Fibroblast of lung (primary cell): ENCODE measurements at regions not wholly inside any gene's neighbourhood (a gene's known extent, or its start where the extent isn't known, plus 50 kb on each side); places are given as distances from the start of the nearest gene placed in this dataset.

Source experiments
- DNase-seq, 2 donors: peaks; one replicate each; pipeline versions ENCODE4 v3.0.0 to v3.0.0-alpha.2; 2010; ENCODE audit warnings: low read depth in 2 of 2
- H2AFZ ChIP-seq: 2 replicates; pipeline ENCODE4 v1.5.1; 2012; ENCODE audit warnings: low read length, control low read depth, inconsistent platforms
- H3K27ac ChIP-seq: 2 replicates; pipeline ENCODE4 v1.5.1; 2011; ENCODE audit warnings: low read length, control low read depth; ENCODE audit not compliant: insufficient read depth
- H3K27me3 ChIP-seq: 2 replicates; pipeline ENCODE4 v1.5.1; 2011; ENCODE audit warnings: mild to moderate bottlenecking, low read length; ENCODE audit not compliant: control insufficient read depth, insufficient read depth
- H3K36me3 ChIP-seq: 2 replicates; pipeline ENCODE4 v1.5.1; 2011; ENCODE audit warnings: low read length; ENCODE audit not compliant: control insufficient read depth, insufficient read depth
- H3K4me1 ChIP-seq: 2 replicates; pipeline ENCODE4 v1.5.1; 2011; ENCODE audit warnings: low read length; ENCODE audit not compliant: control insufficient read depth, insufficient read depth; ENCODE audit errors: extremely low read depth
- H3K4me2 ChIP-seq: 2 replicates; pipeline ENCODE4 v1.5.1; 2011; ENCODE audit warnings: low read length, control low read depth; ENCODE audit not compliant: insufficient read depth; ENCODE audit errors: extremely low read depth
- H3K4me3 ChIP-seq, 4 experiments: fragments of 200-600 bp in 1 of 4; sonication (generic) in 1 of 4; replicated peaks in 1 of 4; 2 replicates each; pipeline ENCODE4 v1.5.1; 2011 to 2016; ENCODE audit warnings: low read length in 4 of 4, low read depth in 3 of 4, mild to moderate bottlenecking in 3 of 4, control low read depth in 2 of 4, inconsistent platforms in 1 of 4, mixed read lengths in 1 of 4; ENCODE audit not compliant: insufficient read depth in 1 of 4; ENCODE audit errors: control extremely low read depth in 1 of 4
- H3K79me2 ChIP-seq: 2 replicates; pipeline ENCODE4 v1.5.1; 2012; ENCODE audit warnings: mild to moderate bottlenecking, low read length, inconsistent platforms; ENCODE audit not compliant: control insufficient read depth, insufficient read depth
- H3K9ac ChIP-seq: 2 replicates; pipeline ENCODE4 v1.5.1; 2011; ENCODE audit warnings: mild to moderate bottlenecking, low read length, control low read depth; ENCODE audit not compliant: insufficient read depth
- H3K9me3 ChIP-seq: 2 replicates; pipeline ENCODE4 v1.5.1; 2012; ENCODE audit warnings: low read depth, low read length; ENCODE audit not compliant: control insufficient read depth, insufficient read depth
- H4K20me1 ChIP-seq: 2 replicates; pipeline ENCODE4 v1.5.1; 2011; ENCODE audit warnings: low read length; ENCODE audit not compliant: control insufficient read depth, insufficient read depth; ENCODE audit errors: extremely low read depth
- EZH2 ChIP-seq: IDR thresholded peaks from 2 replicates; pipeline ENCODE4 v1.5.1; 2012; ENCODE audit warnings: low read length, control low read depth, mild to moderate bottlenecking; ENCODE audit errors: missing control alignments
- TF ChIP-seq, protein P1 (sequence below), 2 donors: IDR thresholded peaks in 1 of 2; conservative IDR thresholded peaks in 1 of 2; 1 replicate in 1 of 2; 2 replicates in 1 of 2; pipeline ENCODE4 v1.5.1; 2011 to 2012; ENCODE audit warnings: low read length in 2 of 2, control low read depth in 1 of 2, inconsistent platforms in 1 of 2, low read depth in 1 of 2, mild to moderate bottlenecking in 1 of 2

DNA sequence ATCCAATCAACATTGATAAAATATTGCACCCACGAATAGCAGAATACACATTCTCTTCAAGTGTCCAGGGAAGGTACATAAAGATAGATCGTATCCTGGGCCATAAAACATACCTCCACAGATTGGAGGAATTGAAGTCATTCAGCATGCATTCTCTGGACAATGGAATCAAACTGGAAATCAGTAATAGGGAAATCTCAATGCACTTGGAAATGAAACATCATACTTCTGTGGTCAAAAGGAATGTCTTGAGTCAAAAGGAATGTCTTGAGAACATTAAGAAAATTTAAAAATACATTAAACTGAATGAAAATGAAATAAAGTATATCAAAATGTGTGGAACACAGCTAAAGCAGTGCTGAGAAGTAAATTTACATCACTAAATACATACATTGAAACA lies 138.8 kb downstream of the TFAP2A start:
- H3K9ac ChIP-seq: no peak overlapping the region
- no peak overlapping the region for H3K27ac ChIP-seq
- no peaks in the 10 kb centered on the region for H3K4me1 ChIP-seq
- H4K20me1 ChIP-seq: no peaks in the 10 kb centered on the region
- no peaks in the 10 kb centered on the region for H3K9me3 ChIP-seq
- H3K79me2 ChIP-seq: no peaks in the 10 kb centered on the region
- TF ChIP-seq, protein P1, sequence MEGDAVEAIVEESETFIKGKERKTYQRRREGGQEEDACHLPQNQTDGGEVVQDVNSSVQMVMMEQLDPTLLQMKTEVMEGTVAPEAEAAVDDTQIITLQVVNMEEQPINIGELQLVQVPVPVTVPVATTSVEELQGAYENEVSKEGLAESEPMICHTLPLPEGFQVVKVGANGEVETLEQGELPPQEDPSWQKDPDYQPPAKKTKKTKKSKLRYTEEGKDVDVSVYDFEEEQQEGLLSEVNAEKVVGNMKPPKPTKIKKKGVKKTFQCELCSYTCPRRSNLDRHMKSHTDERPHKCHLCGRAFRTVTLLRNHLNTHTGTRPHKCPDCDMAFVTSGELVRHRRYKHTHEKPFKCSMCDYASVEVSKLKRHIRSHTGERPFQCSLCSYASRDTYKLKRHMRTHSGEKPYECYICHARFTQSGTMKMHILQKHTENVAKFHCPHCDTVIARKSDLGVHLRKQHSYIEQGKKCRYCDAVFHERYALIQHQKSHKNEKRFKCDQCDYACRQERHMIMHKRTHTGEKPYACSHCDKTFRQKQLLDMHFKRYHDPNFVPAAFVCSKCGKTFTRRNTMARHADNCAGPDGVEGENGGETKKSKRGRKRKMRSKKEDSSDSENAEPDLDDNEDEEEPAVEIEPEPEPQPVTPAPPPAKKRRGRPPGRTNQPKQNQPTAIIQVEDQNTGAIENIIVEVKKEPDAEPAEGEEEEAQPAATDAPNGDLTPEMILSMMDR (conservative IDR thresholded peaks at IDR 0.05 in 1 of 2, IDR thresholded peaks at IDR 0.05 in 1 of 2; ENCODE audit: low read depth in 1 of 2, low read length in 2 of 2): no peak
- no peak for TF ChIP-seq EZH2
- no peaks in the 10 kb centered on the region for H3K36me3 ChIP-seq
- H3K4me3 ChIP-seq: no peak overlapping the region
- no peaks in the 10 kb centered on the region for H3K27me3 ChIP-seq
- no peak overlapping the region for H2AFZ ChIP-seq
- H3K4me2 ChIP-seq: no peak overlapping the region
- peak in 1 of 2 donors; percentile 76 for DNase-seq

DNA sequence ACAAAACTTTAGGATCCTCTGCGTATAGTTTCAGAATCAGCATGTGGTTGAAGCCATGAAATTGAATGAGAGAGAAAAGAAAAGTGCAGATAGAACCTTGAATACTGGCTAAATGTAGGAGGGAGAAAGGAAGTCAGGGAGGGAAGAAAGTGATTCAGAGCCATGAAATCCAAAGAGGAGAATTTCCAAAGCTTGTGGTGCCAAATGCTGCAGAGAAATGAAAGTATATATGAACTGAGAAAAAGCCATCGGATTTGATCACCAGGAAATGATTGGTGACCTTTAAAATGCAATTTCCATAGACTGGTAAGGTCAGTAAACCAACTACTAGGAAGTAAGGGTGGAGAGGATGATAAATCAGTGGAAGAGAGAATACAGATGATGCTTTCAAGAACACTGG lies 142.3 kb downstream of the TFAP2A start:
- no peak overlapping the region for H3K9ac ChIP-seq
- no peaks in the 10 kb centered on the region for H3K36me3 ChIP-seq
- DNase-seq: peak in 1 of 2 donors; percentile 35
- H4K20me1 ChIP-seq: no peaks in the 10 kb centered on the region
- H2AFZ ChIP-seq: no peak overlapping the region
- no peaks in the 10 kb centered on the region for H3K79me2 ChIP-seq
- H3K4me3 ChIP-seq: no peak overlapping the region
- H3K27me3 ChIP-seq: no peaks in the 10 kb centered on the region
- H3K4me2 ChIP-seq: no peak overlapping the region
- H3K4me1 ChIP-seq: no peaks in the 10 kb centered on the region
- TF ChIP-seq, protein P1 (conservative IDR thresholded peaks at IDR 0.05 in 1 of 2, IDR thresholded peaks at IDR 0.05 in 1 of 2; ENCODE audit: low read depth in 1 of 2, low read length in 2 of 2): no peak
- no peak for TF ChIP-seq EZH2
- H3K27ac ChIP-seq: no peak overlapping the region
- H3K9me3 ChIP-seq: no peaks in the 10 kb centered on the region

DNA sequence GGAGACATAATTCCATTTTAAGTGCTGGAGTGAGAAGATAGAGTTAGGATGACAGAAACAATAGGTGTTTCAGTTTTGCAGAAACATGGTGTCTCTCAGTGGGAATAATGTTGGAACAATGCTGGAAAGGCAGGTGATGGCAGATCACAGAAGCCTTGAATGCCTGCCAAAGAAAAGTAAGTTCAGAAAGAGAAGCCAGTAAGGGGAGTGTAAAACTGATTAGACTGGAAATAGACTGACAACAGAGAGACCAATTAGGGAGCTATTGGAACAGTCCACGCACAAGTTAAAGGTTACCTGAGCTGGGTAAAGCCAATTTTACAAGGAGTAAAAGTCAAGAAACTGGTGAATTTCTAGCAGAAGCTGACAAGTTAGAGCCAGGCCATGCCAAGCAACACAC lies 142.9 kb downstream of the TFAP2A start:
- DNase-seq: no peak

More for the DNA sequence above, 142.9 kb downstream of the TFAP2A start:
- Histone ChIP-seq H3K4me1 (no peaks in the 10 kb centered on the region), H4K20me1 (no peaks in the 10 kb centered on the region), H3K9me3 (no peaks in the 10 kb centered on the region), H3K36me3 (no peaks in the 10 kb centered on the region), H3K4me2 (no peak overlapping the region), H3K27me3 (no peaks in the 10 kb centered on the region), H2AFZ (no peak overlapping the region), H3K9ac (no peak overlapping the region), H3K27ac (no peak overlapping the region), H3K4me3 (no peak overlapping the region), H3K79me2 (no peaks in the 10 kb centered on the region)
- no peak for TF ChIP-seq EZH2
- TF ChIP-seq, protein P1 (conservative IDR thresholded peaks at IDR 0.05 in 1 of 2, IDR thresholded peaks at IDR 0.05 in 1 of 2; ENCODE audit: low read depth in 1 of 2, low read length in 2 of 2): no peak
